ENCODE measurements at regions not wholly inside any gene's neighbourhood (a gene's known extent, or its start where the extent isn't known, plus 50 kb on each side); places are given as distances from the start of the nearest gene placed in this dataset.

DNA sequence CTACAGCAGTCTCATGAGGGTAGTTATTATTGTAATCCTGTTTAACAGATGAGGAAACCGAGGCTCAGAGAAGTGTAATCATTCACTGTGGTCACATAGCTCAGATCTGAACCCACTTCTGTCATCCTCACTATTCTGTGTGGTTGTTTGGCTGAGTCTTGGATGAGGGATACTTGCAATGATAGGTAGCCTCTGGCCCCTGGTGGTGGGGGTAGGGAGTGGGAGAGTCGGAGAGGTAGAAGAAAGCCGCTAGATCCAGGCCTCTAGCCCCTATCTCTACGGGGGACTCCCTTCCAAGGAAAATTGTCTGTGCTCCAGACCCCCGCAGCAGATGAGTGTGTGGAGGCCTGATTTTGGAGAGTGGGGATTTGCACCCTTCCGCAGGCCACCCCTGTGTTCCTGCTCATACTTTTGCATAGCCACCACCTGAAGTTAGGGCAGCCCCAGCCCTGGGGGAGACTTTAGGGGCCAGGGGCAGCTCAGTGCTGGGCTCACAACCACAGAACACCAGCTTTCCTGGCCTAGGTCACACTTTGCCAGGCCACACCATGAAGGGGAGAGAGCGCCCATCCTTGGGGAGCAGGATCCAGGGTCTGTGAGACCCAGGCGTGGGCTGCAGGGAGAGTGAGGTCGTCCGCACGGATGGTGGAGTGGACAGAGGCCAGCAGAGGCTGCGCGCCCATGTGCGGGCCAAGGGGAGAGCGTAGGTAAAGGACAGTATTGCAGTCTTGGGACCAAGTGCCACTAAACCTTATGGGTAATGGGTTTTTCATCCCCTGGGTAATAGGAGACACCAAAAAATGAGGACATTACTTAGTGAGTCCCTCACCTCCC is 148.2 kb downstream of the GLI2 start:
- ChIA-PET CTCF (interaction anchor here (0.6 to 0.7 kb wide), 2 partner anchors 9 to 97 kb away, joined by 3 to 4 read pairs; no protein-coding TSS in a partner anchor), POLR2A (no interaction called here)
- no peak for DNase-seq (ENCODE audit: extremely low spot score)
- TF ChIP-seq FOXM1 (IDR thresholded peaks at IDR 0.05; ENCODE audit: borderline replicate concordance) (no peak), ZNF384 (IDR thresholded peaks at IDR 0.05) (no peak), LEF1 (IDR thresholded peaks at IDR 0.05; ENCODE audit: borderline replicate concordance) (no peak), TARDBP (IDR thresholded peaks at IDR 0.05) (no peak), NFRKB (IDR thresholded peaks at IDR 0.05) (no peak), CTBP1 (IDR thresholded peaks at IDR 0.05; ENCODE audit: borderline replicate concordance) (no peak), L3MBTL2 (conservative IDR thresholded peaks at IDR 0.05) (no peak), ARNT (IDR thresholded peaks at IDR 0.05) (no peak), SUZ12 (IDR thresholded peaks at IDR 0.05) (no peak), BHLHE40 (IDR thresholded peaks at IDR 0.05; ENCODE audit: borderline replicate concordance) (no peak), FOXA1 (IDR thresholded peaks at IDR 0.05) (no peak), SP1 (IDR thresholded peaks at IDR 0.05) (no peak), FOXK2 (IDR thresholded peaks at IDR 0.05) (no peak), HDGF (IDR thresholded peaks at IDR 0.05; ENCODE audit: borderline replicate concordance) (no peak)
- TF ChIP-seq, protein P1, sequence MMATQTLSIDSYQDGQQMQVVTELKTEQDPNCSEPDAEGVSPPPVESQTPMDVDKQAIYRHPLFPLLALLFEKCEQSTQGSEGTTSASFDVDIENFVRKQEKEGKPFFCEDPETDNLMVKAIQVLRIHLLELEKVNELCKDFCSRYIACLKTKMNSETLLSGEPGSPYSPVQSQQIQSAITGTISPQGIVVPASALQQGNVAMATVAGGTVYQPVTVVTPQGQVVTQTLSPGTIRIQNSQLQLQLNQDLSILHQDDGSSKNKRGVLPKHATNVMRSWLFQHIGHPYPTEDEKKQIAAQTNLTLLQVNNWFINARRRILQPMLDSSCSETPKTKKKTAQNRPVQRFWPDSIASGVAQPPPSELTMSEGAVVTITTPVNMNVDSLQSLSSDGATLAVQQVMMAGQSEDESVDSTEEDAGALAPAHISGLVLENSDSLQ (IDR thresholded peaks at IDR 0.05) = no peak

- DNase-seq (ENCODE audit: extremely low spot score) = no peak
- POLR2A ChIA-PET = no interaction called here
- TF ChIP-seq, protein P1 (IDR thresholded peaks at IDR 0.05) = peak; percentile 53
- no peak for TF ChIP-seq BHLHE40 (IDR thresholded peaks at IDR 0.05; ENCODE audit: borderline replicate concordance)
- TF ChIP-seq SP1 (IDR thresholded peaks at IDR 0.05) = no peak
- TF ChIP-seq NFRKB (IDR thresholded peaks at IDR 0.05) = no peak
- no peak for TF ChIP-seq TARDBP (IDR thresholded peaks at IDR 0.05)
- CTCF ChIA-PET = interaction anchor here (0.6 to 0.8 kb wide), 2 partner anchors 13 to 144 kb away, joined by 3 to 4 read pairs; no protein-coding TSS in a partner anchor
These were observed 149.0 kb downstream of the GLI2 start for GRCh38 chr2:120884472-120885290.

DNA sequence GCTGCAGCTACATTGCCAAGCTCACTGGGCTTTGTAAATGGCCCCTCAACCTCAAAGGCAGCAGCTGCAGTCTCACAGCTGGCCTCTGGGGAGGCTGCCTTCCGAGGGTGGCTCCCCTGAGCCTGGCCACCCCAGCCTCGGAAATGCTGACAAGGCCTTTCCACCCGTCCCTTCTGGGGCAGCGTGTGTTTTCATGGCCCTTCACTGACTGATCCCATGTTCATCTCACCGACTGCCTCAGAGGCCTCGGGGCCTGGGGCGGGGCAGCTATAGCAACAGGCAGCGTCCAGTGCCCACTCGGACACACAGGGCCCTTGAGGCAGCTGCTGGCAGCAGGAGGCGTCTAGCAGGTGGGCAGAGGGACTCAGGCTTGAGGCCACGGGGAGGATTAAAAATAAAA is 149.7 kb downstream of the GLI2 start:
- ChIA-PET POLR2A (no interaction called here), CTCF (interaction anchor here (0.8 kb wide), 1 partner anchor 143 kb away, joined by 4 read pairs; no protein-coding TSS in a partner anchor)
- no peak for DNase-seq (ENCODE audit: extremely low spot score)
- TF ChIP-seq LEF1 (IDR thresholded peaks at IDR 0.05; ENCODE audit: borderline replicate concordance) = no peak
- TF ChIP-seq SP1 (IDR thresholded peaks at IDR 0.05) = no peak
- no peak for TF ChIP-seq NFRKB (IDR thresholded peaks at IDR 0.05)
- TF ChIP-seq, protein P1 (IDR thresholded peaks at IDR 0.05) = no peak
- no peak for TF ChIP-seq BHLHE40 (IDR thresholded peaks at IDR 0.05; ENCODE audit: borderline replicate concordance)
- no peak for TF ChIP-seq FOXM1 (IDR thresholded peaks at IDR 0.05; ENCODE audit: borderline replicate concordance)
- no peak for TF ChIP-seq TARDBP (IDR thresholded peaks at IDR 0.05)

DNA sequence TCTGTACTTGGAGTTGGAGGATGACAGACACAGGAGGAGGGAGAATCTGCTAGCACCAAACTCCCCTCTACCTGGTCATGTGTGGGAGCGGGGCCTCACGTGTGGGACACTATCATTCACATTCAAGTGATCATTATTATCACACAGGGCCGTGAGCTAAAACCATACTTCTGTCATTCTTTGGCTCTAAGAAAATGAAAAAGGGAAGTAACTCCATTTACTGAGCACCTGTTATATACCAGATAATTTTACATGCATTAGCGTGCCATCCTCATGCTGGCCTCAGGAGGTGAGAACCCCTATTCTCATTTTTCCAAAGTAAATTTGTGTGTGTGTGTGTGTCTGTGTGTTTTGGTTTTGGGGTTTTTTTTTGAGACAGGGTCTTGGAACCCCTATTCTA is 150.1 kb downstream of the GLI2 start:
- TF ChIP-seq L3MBTL2 (conservative IDR thresholded peaks at IDR 0.05) (no peak), HDGF (IDR thresholded peaks at IDR 0.05; ENCODE audit: borderline replicate concordance) (no peak), SUZ12 (IDR thresholded peaks at IDR 0.05) (no peak), ZNF384 (IDR thresholded peaks at IDR 0.05) (no peak), BHLHE40 (IDR thresholded peaks at IDR 0.05; ENCODE audit: borderline replicate concordance) (no peak), FOXM1 (IDR thresholded peaks at IDR 0.05; ENCODE audit: borderline replicate concordance) (no peak), FOXA1 (IDR thresholded peaks at IDR 0.05) (no peak), FOXK2 (IDR thresholded peaks at IDR 0.05) (no peak), ARNT (IDR thresholded peaks at IDR 0.05) (no peak), ELF4 (IDR thresholded peaks at IDR 0.05) (no peak), CTBP1 (IDR thresholded peaks at IDR 0.05; ENCODE audit: borderline replicate concordance) (no peak), LEF1 (IDR thresholded peaks at IDR 0.05; ENCODE audit: borderline replicate concordance) (no peak), NFRKB (IDR thresholded peaks at IDR 0.05) (no peak), SP1 (IDR thresholded peaks at IDR 0.05) (no peak), TARDBP (IDR thresholded peaks at IDR 0.05) (no peak)
- TF ChIP-seq, protein P1 (IDR thresholded peaks at IDR 0.05) = no peak
- ChIA-PET CTCF (no interaction called here), POLR2A (no interaction called here)
- no peak for DNase-seq (ENCODE audit: extremely low spot score)
